GM03348 (cell line): ENCODE measurements at regions not wholly inside any gene's neighbourhood (a gene's known extent, or its start where the extent isn't known, plus 50 kb on each side); places are given as distances from the start of the nearest gene placed in this dataset.

Source experiments
- DNase-seq: peaks from one replicate; pipeline ENCODE4 v3.0.0; 2012; ENCODE audit warnings: low spot score

GRCh38 chr7:85659364-85659763, 472.5 kb upstream of the SEMA3D start:
- DNase-seq, result no peak

DNA sequence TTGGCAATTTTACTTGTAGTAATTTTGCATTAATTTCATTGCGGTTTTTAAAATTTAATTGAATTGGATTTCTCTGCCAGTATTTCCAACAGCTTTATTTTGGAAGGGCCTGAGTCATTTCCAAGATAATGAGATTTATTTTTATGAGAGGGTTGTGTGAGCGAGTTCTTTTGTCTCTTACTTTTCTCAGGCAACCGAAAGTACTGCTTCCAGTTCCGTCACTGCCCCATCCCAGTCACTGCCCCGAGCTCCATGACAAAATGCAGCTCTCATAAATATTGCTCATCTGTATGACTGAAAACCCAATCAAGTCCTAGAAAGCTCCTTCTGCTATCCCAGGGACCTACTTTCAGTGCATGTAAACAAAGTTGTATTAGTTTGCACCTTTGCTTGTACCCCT, 468.4 kb upstream of the SEMA3D start:
- DNase-seq, result no peak

- no peak for DNase-seq
Measured at GRCh38 chr7:85644272-85644671, 457.4 kb upstream of the SEMA3D start.

- no peak for DNase-seq
Measured at GRCh38 chr7:85641331-85641730, 454.5 kb upstream of the SEMA3D start.

DNA sequence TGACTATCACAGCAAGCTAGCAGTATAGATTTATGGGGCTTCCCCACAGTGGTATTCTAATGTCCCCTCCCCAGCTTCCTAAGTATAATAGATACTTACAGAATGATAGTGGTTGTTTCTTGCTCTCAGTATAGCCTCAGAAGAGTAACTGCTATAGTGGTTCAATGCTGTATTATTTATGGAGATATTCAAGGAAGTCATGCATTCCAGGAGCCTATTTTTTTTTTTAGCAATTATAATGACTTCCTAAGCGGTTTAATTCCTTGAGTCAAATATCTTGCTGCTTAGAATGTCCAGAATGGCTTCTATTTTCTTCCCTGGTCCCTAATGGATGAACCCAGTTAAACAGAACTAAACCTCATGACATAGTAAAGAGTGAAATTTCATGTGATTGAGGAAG, 451.5 kb upstream of the SEMA3D start:
- no peak for DNase-seq

- no peak for DNase-seq
Measured at GRCh38 chr7:85634951-85635350, 448.1 kb upstream of the SEMA3D start.

GRCh38 chr7:85630904-85631600, 444.2 kb upstream of the SEMA3D start:
- DNase-seq, result peak; percentile 6

GRCh38 chr7:85627791-85628586, 441.1 kb upstream of the SEMA3D start:
- DNase-seq, result no peak

DNA sequence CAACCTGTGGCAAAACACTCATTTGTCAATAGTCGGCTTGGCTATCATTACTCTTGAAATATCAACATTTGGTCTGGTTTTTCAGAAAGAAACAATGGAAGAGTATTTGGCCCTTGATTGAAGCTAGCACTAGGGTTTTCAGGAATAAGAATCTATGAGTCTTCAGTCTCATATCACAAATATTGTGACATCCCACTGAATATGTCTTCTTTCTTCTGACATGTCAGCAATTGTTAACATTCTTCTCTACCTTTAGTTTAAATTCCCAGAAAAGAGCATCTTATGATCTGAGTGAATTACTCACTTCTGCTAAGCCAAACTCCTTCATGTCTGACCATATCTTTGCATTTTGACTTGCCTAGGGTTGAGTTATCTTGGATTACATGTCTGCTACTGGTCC, 435.2 kb upstream of the SEMA3D start:
- no peak for DNase-seq

GRCh38 chr7:85620936-85621685, 434.3 kb upstream of the SEMA3D start:
- DNase-seq, result peak; percentile 4

DNA sequence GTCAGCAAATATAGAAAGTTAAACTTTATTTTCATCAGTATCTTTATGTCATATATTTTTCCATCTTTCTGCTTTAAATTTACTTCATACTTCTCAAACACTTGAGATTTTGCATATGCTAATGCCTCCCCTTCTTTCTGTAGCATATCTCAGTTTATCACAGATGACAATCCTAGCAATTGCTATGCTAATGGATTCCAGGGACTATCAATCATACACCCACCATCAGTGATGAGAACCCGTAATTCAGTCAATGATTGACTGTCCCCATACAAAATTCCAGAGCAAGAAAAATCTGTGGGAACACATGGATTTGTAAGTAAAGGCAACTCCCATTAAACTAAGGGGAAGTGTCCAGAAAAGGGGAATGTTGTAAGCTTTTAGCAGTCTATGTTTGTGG, 432.4 kb upstream of the SEMA3D start:
- DNase-seq, result no peak

- DNase-seq, result no peak
Measured at GRCh38 chr7:85614684-85615083, 427.8 kb upstream of the SEMA3D start.

- no peak for DNase-seq
Measured at GRCh38 chr7:85612514-85612913, 425.7 kb upstream of the SEMA3D start.

DNA sequence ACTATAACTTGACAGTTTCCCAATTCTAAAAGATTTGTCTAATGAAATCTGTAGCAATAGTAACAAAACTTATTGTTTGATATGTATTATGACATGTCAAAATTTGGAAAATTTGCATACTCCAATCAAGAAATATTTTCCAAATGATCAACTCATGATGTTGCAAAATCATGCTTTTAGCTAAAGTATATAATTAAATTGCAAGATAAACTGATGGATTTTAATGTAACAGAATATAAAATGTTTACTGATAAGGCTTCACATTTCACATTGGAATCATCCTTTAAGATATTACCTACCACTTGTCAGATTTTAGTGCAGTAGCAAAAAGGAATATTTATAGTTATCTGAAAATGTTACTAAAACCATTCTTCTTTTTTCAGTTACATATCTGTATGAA, 421.9 kb upstream of the SEMA3D start:
- no peak for DNase-seq

GRCh38 chr7:85602196-85602595, 415.3 kb upstream of the SEMA3D start:
- no peak for DNase-seq

- no peak for DNase-seq
Measured at GRCh38 chr7:85600395-85600794, 413.5 kb upstream of the SEMA3D start.

DNA sequence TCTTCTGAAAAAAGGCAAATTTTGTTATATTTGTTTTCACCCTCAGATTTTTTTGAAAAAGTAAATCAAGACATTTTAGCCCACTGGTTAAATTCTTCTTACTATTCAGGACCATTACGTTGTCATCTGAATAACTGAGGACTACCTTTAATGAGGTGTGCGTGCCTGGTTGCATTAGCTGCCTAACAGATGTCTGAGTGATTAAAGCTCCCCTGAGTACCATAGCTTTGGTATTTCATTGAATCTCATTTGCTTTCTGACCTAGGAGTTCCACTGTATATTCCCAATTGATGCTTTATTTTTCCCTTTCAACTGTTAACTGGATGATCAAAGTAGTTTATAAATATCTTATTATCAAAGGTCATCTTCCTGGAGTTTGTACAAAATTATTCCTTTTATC, 410.0 kb upstream of the SEMA3D start:
- DNase-seq, result no peak

- peak; percentile 50 for DNase-seq
Measured at GRCh38 chr7:85595750-85596178, 408.9 kb upstream of the SEMA3D start.

- DNase-seq, result no peak
Measured at GRCh38 chr7:85593355-85593754, 406.5 kb upstream of the SEMA3D start.

DNA sequence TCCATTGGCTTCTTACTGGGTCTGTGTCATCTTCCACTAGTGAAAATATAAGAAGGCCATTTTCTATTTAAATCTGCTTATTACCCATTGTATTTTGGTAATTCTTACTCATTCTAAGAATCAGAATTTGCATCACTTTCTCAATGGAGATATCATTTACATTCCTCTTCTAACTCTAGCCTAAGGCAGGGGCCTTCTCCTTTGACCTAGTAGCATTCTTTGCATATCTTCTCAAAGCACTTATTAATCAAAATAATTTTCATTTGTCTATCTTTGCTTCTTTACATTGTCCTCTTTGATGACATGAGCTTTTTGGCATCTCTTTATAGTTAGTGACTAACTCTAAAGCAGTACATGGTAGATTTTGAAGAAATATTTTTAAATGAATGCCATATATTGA, 400.9 kb upstream of the SEMA3D start:
- DNase-seq, result no peak

- no peak for DNase-seq
Measured at GRCh38 chr7:85586091-85586490, 399.2 kb upstream of the SEMA3D start.

GRCh38 chr7:85583131-85583953, 396.5 kb upstream of the SEMA3D start:
- DNase-seq, result no peak
